NB4 (cell line): ENCODE measurements at regions not wholly inside any gene's neighbourhood (a gene's known extent, or its start where the extent isn't known, plus 50 kb on each side); places are given as distances from the start of the nearest gene placed in this dataset.
A peak's percentile ranks its signal among the peaks of the same experiment; 100 is the strongest.

Experiments used
- DNase-seq: peaks from one replicate; pipeline ENCODE4 v3.0.0; 2010; ENCODE audit warnings: low read depth
- H3K4me3 ChIP-seq: one replicate; pipeline ENCODE4 v1.5.1; 2011; ENCODE audit warnings: mild to moderate bottlenecking, low read depth, low read length, moderate library complexity
- CTCF ChIP-seq: IDR thresholded peaks from one replicate; pipeline ENCODE4 v1.5.1; 2012; ENCODE audit warnings: low read depth, low read length
- MAX ChIP-seq: IDR thresholded peaks from 2 replicates; pipeline ENCODE4 v1.6.1; 2011; ENCODE audit warnings: low read depth, low read length
- MYC ChIP-seq: IDR thresholded peaks from 2 replicates; pipeline ENCODE4 v1.6.1; 2011; ENCODE audit warnings: low read depth, low read length
- POLR2A ChIP-seq: IDR thresholded peaks from 2 replicates; pipeline ENCODE4 v1.6.1; 2011; ENCODE audit warnings: mild to moderate bottlenecking; ENCODE audit not compliant: insufficient read length; ENCODE audit errors: extremely low read depth

- TF ChIP-seq MAX: no peak
- no peak for TF ChIP-seq CTCF
- no peak for TF ChIP-seq MYC
- no peak for TF ChIP-seq POLR2A
- no peak overlapping the region for H3K4me3 ChIP-seq
- DNase-seq: no peak
These were observed 128.9 kb downstream of the OTOR start for GRCh38 chr20:16877053-16877554.

- DNase-seq: no peak
- no peak overlapping the region for H3K4me3 ChIP-seq
- TF ChIP-seq MYC (no peak), CTCF (no peak), POLR2A (no peak), MAX (no peak)
These were observed 137.6 kb downstream of the OTOR start for GRCh38 chr20:16885746-16886145.

- H3K4me3 ChIP-seq: no peak overlapping the region
- no peak for TF ChIP-seq MYC
- no peak for TF ChIP-seq POLR2A
- no peak for TF ChIP-seq CTCF
- no peak for TF ChIP-seq MAX
- no peak for DNase-seq
These were observed 150.3 kb downstream of the OTOR start for GRCh38 chr20:16898433-16898832.

GRCh38 chr20:16902662-16903061 lies 154.5 kb downstream of the OTOR start:
- H3K4me3 ChIP-seq: no peak overlapping the region
- no peak for DNase-seq
- TF ChIP-seq MAX (no peak), CTCF (no peak), MYC (no peak), POLR2A (no peak)

GRCh38 chr20:16904751-16905150 lies 156.6 kb downstream of the OTOR start:
- no peak overlapping the region for H3K4me3 ChIP-seq
- DNase-seq: peak; percentile 10
- peak; percentile 30 for TF ChIP-seq CTCF
- TF ChIP-seq MYC: no peak

GRCh38 chr20:16914277-16914676 lies 166.1 kb downstream of the OTOR start:
- TF ChIP-seq MYC (no peak), CTCF (no peak)
- no peak overlapping the region for H3K4me3 ChIP-seq
- no peak for DNase-seq
